ENCODE measurements at regions not wholly inside any gene's neighbourhood (a gene's known extent, or its start where the extent isn't known, plus 50 kb on each side); places are given as distances from the start of the nearest gene placed in this dataset.

DNA sequence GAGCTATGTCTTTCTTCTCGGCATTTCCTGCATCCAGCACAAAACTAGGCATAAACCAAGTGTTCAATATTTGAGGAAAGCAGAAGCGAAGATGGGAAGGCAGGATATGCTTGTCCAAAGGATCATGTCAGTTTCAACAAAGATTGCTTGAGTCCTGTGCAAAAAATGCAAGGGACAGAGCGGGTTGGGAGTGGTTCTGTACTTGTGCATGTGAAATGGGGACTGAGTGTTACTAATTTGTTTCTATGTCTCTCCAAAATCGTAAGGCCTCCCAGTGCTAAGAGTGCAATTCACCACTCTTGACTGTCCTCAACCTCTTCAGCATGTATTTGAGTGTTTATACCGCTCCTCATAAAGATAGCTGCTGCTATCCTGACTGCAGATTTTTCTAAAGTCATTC lies 166.2 kb downstream of the DLEU7 start:
- WGBS, 2 donors (ENCODE audit: low coverage in 1 of 2) = 80 to 92% methylated on average over 2 to 5 of the region's 5 CpGs
- H3K27ac ChIP-seq = no peak overlapping the region
- intact Hi-C loops (cut with DNase I; ENCODE audit: low total_unique reads) (no loop called here), in situ Hi-C loops (cut with MboI; ENCODE audit: low pct_ligation_motif_present in 1 of 4, low pct_unique_long_range_greater_than_20kb in 1 of 4, low sequenced_read_pairs in 3 of 4) (no loop called here)
- no peak for DNase-seq
- H3K36me3 ChIP-seq = no peaks in the 10 kb centered on the region
- TF ChIP-seq, protein P1, sequence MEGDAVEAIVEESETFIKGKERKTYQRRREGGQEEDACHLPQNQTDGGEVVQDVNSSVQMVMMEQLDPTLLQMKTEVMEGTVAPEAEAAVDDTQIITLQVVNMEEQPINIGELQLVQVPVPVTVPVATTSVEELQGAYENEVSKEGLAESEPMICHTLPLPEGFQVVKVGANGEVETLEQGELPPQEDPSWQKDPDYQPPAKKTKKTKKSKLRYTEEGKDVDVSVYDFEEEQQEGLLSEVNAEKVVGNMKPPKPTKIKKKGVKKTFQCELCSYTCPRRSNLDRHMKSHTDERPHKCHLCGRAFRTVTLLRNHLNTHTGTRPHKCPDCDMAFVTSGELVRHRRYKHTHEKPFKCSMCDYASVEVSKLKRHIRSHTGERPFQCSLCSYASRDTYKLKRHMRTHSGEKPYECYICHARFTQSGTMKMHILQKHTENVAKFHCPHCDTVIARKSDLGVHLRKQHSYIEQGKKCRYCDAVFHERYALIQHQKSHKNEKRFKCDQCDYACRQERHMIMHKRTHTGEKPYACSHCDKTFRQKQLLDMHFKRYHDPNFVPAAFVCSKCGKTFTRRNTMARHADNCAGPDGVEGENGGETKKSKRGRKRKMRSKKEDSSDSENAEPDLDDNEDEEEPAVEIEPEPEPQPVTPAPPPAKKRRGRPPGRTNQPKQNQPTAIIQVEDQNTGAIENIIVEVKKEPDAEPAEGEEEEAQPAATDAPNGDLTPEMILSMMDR (IDR thresholded peaks at IDR 0.05) = no peak
- TF ChIP-seq POLR2AphosphoS5 (IDR thresholded peaks at IDR 0.05) (no peak), EP300 (IDR thresholded peaks at IDR 0.05; ENCODE audit: low read depth) (no peak), POLR2A (IDR thresholded peaks at IDR 0.05) (no peak)
- H3K9me3 ChIP-seq = no peaks in the 10 kb centered on the region
- no peak overlapping the region for H3K4me3 ChIP-seq
- H3K27me3 ChIP-seq = no peaks in the 10 kb centered on the region
- peaks cover 0 to 4% (median 0%) of the 10 kb centered on the region in 4 donors for H3K4me1 ChIP-seq

DNA sequence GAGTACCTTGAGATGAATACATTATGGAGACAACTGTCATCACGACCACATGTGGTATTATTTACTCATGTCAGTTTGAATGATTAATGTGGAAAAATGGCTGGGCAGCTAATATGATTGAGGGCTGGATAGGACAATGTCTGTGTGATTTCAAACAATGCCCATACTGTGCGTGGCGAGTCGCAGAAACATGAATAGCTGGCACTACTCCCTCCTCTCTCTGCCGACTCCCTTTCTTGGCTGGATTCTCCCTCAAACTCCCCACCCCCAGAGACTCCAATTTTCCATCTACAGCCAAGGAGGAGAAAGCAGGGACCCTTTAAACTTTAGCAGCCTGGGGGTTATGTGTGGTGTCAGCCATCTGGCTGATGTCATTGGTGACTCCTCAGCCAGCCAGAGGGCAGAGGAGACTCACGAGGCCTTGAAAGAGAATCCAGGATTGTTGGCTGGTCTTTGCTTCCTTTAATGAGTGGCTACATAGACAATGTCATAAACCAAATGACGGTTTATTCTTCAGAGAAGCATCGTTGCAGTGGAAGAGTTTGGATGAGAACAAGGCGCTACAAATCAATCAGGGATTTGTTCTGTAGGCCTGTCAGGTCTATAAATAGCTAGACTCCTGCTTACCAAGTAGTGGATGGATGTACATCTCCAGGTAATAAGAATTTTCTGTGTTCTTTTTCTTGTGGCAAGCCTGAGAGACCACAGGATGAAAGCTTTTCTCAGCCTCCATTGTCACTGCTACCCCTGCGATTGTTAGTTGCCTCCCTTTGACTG lies 165.6 kb downstream of the DLEU7 start:
- TF ChIP-seq, protein P1 (IDR thresholded peaks at IDR 0.05) = no peak
- no peak for TF ChIP-seq POLR2A (IDR thresholded peaks at IDR 0.05)
- intact Hi-C loops (cut with DNase I; ENCODE audit: low total_unique reads) = no loop called here
- in situ Hi-C loops (cut with MboI; ENCODE audit: low pct_ligation_motif_present in 1 of 4, low pct_unique_long_range_greater_than_20kb in 1 of 4, low sequenced_read_pairs in 3 of 4) = no loop called here
- Histone ChIP-seq H3K9me3 (no peaks in the 10 kb centered on the region), H3K4me1 (peaks cover 0 to 4% (median 0%) of the 10 kb centered on the region in 4 donors), H3K4me3 (no peak overlapping the region), H3K27me3 (no peaks in the 10 kb centered on the region), H3K27ac (peak overlapping the region in 1 of 4 donors; percentile 14), H3K36me3 (no peaks in the 10 kb centered on the region)
- no peak for DNase-seq
- WGBS, 2 donors (ENCODE audit: low coverage in 1 of 2) = 81 to 91% methylated on average over 5 to 10 of the region's 10 CpGs

DNA sequence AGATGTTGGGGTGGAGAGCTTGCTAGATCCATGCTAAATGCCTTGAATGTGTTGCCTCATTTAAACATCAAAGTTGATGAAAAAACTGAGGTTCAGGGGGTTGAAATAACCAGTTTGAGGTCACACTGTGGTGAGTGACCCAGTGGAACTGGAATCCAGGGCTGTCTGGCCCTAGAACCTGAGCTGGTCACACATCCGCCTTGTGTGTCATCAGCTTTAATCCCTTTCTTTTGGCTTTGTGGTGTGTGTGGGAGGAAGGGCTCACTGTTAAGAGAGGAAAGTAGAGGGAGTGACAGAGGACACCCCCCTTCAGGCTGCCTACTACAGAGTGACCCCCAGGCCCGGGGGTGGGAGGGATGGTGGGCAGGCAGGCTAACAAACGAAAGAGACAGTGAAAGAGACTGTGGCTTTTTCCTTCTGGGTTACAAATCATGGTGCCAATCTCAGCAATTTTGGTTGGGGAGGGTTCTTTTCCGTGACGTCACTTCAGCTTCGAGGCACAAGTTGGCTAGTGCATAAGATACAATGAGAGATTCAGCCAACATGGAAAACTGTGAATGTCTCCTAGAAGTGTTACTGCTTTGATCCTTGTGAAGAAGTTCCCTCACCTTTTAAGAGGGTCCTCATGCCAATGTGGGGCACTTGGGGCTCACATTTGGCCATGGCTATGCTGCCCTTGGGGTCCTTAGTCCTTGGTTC lies 164.9 kb downstream of the DLEU7 start:
- WGBS, 2 donors (ENCODE audit: low coverage in 1 of 2) = 89% methylated on average over 6 of the region's 6 CpGs; no CpG with 5 or more reads in 1 of the 2 donors
- H3K27ac ChIP-seq = peak overlapping the region in 1 of 4 donors; percentile 14
- TF ChIP-seq, protein P1 (IDR thresholded peaks at IDR 0.05) = no peak
- TF ChIP-seq EP300 (IDR thresholded peaks at IDR 0.05; ENCODE audit: low read depth) (no peak), POLR2A (IDR thresholded peaks at IDR 0.05) (no peak), POLR2AphosphoS5 (IDR thresholded peaks at IDR 0.05) (no peak)
- H3K4me3 ChIP-seq = no peak overlapping the region
- H3K36me3 ChIP-seq = no peaks in the 10 kb centered on the region
- H3K4me1 ChIP-seq = peaks cover 0 to 4% (median 0%) of the 10 kb centered on the region in 4 donors
- no peak for DNase-seq
- intact Hi-C loops (cut with DNase I; ENCODE audit: low total_unique reads) = no loop called here
- no peaks in the 10 kb centered on the region for H3K9me3 ChIP-seq
- in situ Hi-C loops (cut with MboI; ENCODE audit: low pct_ligation_motif_present in 1 of 4, low pct_unique_long_range_greater_than_20kb in 1 of 4, low sequenced_read_pairs in 3 of 4) = no loop called here
- no peaks in the 10 kb centered on the region for H3K27me3 ChIP-seq

DNA sequence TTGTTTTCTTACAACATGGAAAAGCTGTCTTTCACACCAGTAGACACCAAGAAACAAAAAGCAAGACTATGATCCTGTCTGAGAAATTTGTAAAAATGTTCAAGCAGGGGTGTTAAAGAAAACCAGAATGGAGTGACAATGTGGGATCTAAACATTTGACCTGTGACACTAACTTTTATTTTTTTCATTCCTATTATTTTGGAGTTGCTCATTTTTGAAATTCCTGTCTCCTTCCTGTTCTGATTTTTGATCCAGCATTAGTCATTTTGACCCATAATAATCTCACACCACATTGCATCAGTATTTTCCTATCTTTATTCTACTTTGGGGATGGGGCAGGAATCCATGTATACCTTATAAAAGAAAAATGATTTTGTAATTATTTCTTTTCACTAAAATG lies 164.2 kb downstream of the DLEU7 start:
- in situ Hi-C loops (cut with MboI; ENCODE audit: low pct_ligation_motif_present in 1 of 4, low pct_unique_long_range_greater_than_20kb in 1 of 4, low sequenced_read_pairs in 3 of 4) (no loop called here), intact Hi-C loops (cut with DNase I; ENCODE audit: low total_unique reads) (no loop called here)
- no peak for DNase-seq
- Histone ChIP-seq H3K4me1 (peaks cover 0 to 4% (median 0%) of the 10 kb centered on the region in 4 donors), H3K27me3 (no peaks in the 10 kb centered on the region), H3K36me3 (no peaks in the 10 kb centered on the region), H3K4me3 (no peak overlapping the region), H3K27ac (no peak overlapping the region), H3K9me3 (no peaks in the 10 kb centered on the region)
- TF ChIP-seq EP300 (IDR thresholded peaks at IDR 0.05; ENCODE audit: low read depth) (no peak), POLR2AphosphoS5 (IDR thresholded peaks at IDR 0.05) (no peak), POLR2A (IDR thresholded peaks at IDR 0.05) (no peak)
- TF ChIP-seq, protein P1 (IDR thresholded peaks at IDR 0.05) = no peak

Data from transverse colon (tissue), 4 donors.